Neural crest cell (in vitro differentiated cells): ENCODE measurements at regions not wholly inside any gene's neighbourhood (a gene's known extent, or its start where the extent isn't known, plus 50 kb on each side); places are given as distances from the start of the nearest gene placed in this dataset.

Experiments used
- DNase-seq: peaks from one replicate; pipeline ENCODE4 v3.0.0; 2021; ENCODE audit warnings: low read depth, mixed read lengths, low spot score
- H3K27ac Mint-ChIP-seq: one replicate; pipeline ENCODE4 v1.8.0; 2021; ENCODE audit warnings: mild to moderate bottlenecking, mixed read lengths; ENCODE audit not compliant: unreplicated experiment
- H3K27me3 Mint-ChIP-seq: 2 replicates; pipeline ENCODE4 v1.8.0; 2021; ENCODE audit warnings: low read depth, mild to moderate bottlenecking, mixed read lengths
- H3K36me3 Mint-ChIP-seq: 2 replicates; pipeline ENCODE4 v1.8.0; 2021; ENCODE audit warnings: low read depth, mild to moderate bottlenecking, mixed read lengths
- H3K4me1 Mint-ChIP-seq: 2 replicates; pipeline ENCODE4 v1.8.0; 2021; ENCODE audit warnings: mixed read lengths
- H3K4me3 Mint-ChIP-seq: one replicate; pipeline ENCODE4 v1.8.0; 2021; ENCODE audit warnings: mild to moderate bottlenecking, mixed read lengths
- H3K9me3 Mint-ChIP-seq: 2 replicates; pipeline ENCODE4 v1.8.0; 2021; ENCODE audit warnings: mixed read lengths
- CTCF ChIP-seq: fragments of 200-600 bp; sonication (generic); conservative IDR thresholded peaks from 2 replicates; pipeline ENCODE4 v1.5.0; 2021; ENCODE audit warnings: antibody characterized with exemption, mild to moderate bottlenecking

GRCh38 chr2:204260901-204261300, 284.4 kb upstream of the PARD3B start:
- no peaks in the 10 kb centered on the region for H3K9me3 Mint-ChIP-seq
- DNase-seq, result no peak
- H3K36me3 Mint-ChIP-seq, result no peaks in the 10 kb centered on the region
- peaks cover 87% of the 10 kb centered on the region for H3K4me1 Mint-ChIP-seq
- TF ChIP-seq CTCF, result no peak
- H3K4me3 Mint-ChIP-seq, result no peak overlapping the region
- no peak overlapping the region for H3K27ac Mint-ChIP-seq
- no peaks in the 10 kb centered on the region for H3K27me3 Mint-ChIP-seq

GRCh38 chr2:204261846-204262245, 283.4 kb upstream of the PARD3B start:
- Mint-ChIP-seq H3K4me3 (no peak overlapping the region), H3K27me3 (no peaks in the 10 kb centered on the region), H3K27ac (no peak overlapping the region), H3K36me3 (no peaks in the 10 kb centered on the region), H3K9me3 (no peaks in the 10 kb centered on the region), H3K4me1 (peaks cover 91% of the 10 kb centered on the region)
- DNase-seq, result no peak
- no peak for TF ChIP-seq CTCF

DNA sequence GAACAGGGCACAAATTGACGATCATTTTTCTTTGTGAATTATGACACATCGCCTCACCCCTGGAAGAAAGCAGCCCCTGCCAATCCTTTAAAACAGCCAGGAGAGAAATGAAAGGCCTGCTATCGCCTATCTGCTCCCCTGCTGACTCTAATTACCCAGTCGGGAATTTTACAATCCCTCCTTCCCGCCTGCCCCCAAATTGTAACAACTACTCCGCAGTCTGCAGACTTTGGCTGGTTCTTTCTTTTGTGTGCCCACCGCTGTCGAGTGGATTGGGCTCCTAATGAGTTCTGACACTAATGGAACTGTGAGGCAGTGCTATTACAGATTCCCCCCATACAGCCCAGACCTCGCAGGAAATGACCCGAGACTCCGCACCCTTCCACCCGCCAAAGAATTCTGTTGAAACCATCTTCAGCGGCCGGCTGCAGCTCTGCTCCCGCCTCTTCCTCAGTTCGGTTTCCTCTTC, 281.2 kb upstream of the PARD3B start:
- no peak for DNase-seq
- Mint-ChIP-seq H3K27ac (no peak overlapping the region), H3K9me3 (no peaks in the 10 kb centered on the region), H3K36me3 (peaks cover under 1% of the 10 kb centered on the region), H3K4me1 (peaks cover 75% of the 10 kb centered on the region), H3K4me3 (no peak overlapping the region), H3K27me3 (no peaks in the 10 kb centered on the region)
- TF ChIP-seq CTCF, result no peak

DNA sequence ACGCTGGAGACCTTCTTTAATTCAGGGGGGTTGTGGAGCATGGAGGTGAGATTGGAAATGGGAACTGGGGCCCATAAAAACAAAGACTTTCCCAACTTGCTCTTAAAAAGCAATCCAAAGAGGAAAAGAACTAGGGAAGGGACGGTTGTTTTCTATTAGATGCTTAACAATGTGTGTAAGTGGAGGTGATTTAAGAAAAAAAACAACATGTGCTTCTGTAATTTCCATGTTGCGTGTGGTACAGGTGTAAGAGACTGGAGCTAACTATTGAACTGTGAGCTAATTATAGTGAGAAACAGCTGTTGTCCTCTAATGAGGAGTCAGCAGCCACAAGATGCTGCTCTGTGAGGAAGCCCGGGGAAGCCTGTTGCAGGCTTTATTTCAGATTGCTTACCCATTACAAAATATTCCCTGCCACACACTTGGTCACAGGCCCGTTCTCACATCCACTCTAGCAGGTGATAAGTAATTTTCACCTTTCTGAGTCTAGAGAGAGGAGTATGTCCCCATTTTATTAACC, 280.6 kb upstream of the PARD3B start:
- Mint-ChIP-seq H3K4me3 (no peak overlapping the region), H3K4me1 (peaks cover 70% of the 10 kb centered on the region), H3K9me3 (peaks cover under 1% of the 10 kb centered on the region)

GRCh38 chr2:204265681-204266181, 279.5 kb upstream of the PARD3B start:
- H3K27ac Mint-ChIP-seq, result peak overlapping the region; percentile 89
- H3K9me3 Mint-ChIP-seq, result peaks cover 8% of the 10 kb centered on the region
- TF ChIP-seq CTCF, result no peak
- peak overlapping the region; percentile 56 for H3K4me3 Mint-ChIP-seq
- peaks cover 13% of the 10 kb centered on the region for H3K36me3 Mint-ChIP-seq
- H3K27me3 Mint-ChIP-seq, result no peaks in the 10 kb centered on the region
- H3K4me1 Mint-ChIP-seq, result peaks cover 59% of the 10 kb centered on the region
- DNase-seq, result no peak

More for the DNA sequence above, 280.6 kb upstream of the PARD3B start:
- Mint-ChIP-seq H3K27me3 (no peaks in the 10 kb centered on the region), H3K27ac (peak overlapping the region; percentile 85), H3K36me3 (peaks cover 6% of the 10 kb centered on the region)
- DNase-seq, result no peak
- TF ChIP-seq CTCF, result no peak
